GM18505 (cell line): ENCODE measurements at regions not wholly inside any gene's neighbourhood (a gene's known extent, or its start where the extent isn't known, plus 50 kb on each side); places are given as distances from the start of the nearest gene placed in this dataset.

Experiments used
- ATAC-seq: cut with Tn5 transposase; IDR thresholded peaks from one replicate; pipeline ENCODE4 v1.9.1; 2021; ENCODE audit not compliant: unreplicated experiment
- POLR2A ChIP-seq: IDR thresholded peaks from 4 replicates; pipeline ENCODE4 v1.6.1; 2011; ENCODE audit warnings: borderline replicate concordance; ENCODE audit not compliant: insufficient read depth, insufficient read length; ENCODE audit errors: extremely low read depth

DNA sequence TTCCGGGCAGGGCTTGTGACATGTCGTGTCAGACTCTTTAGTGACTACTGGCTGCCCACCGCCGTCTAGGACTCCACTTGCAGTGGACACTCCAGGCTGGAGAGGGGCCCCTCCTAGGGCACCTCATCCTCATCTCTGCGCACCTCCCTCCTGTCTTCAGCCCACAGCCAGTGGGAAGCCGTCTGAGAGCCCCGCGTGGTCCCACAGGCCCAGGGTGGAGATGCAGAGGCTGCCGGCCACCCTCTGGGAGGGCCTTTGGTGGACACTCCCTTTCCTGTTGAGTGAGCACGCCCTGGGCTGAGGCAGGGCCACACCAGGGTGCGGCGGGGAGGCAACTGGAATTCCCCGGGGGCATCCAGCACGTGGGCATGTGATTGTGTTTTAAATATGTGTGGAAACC is 80.5 kb downstream of the IRX2 start:
- ATAC-seq: no peak
- no peak for TF ChIP-seq POLR2A

DNA sequence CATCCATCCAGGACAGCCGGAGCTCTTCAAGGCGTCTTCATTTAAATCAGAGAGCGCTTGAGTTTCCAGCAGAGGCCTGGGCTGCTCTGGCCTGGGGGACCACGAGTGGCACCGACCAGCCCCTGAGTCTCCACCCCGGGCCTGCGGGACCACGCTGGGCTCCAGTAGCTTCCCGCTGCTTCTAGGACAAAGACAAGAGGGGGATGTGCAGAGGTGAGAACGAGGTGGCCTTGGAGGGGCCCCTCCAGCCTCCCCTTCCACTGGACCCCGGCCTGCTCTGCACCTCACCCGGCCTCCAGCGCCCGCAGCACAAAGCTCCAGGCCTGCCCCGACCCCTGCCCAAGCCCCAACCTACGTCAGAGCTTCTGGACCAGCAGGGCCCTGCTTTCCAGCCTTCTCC is 81.6 kb downstream of the IRX2 start:
- TF ChIP-seq POLR2A: no peak
- ATAC-seq: no peak

DNA sequence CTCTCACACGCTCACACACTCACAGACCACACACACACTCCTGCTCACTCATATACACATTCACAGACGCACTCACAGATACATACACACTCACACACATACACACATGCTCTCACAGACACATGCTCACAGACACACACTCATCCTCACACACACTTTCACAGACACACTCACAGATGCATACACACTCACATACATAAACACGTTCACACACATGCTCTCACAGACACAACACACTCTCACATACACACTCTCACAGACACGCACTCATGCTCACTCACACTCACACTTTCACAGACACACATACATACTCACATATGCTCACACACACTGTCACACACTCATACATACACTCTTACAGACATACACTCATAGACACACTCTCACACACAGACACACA is 82.2 kb downstream of the IRX2 start:
- ATAC-seq: no peak
- TF ChIP-seq POLR2A: no peak

DNA sequence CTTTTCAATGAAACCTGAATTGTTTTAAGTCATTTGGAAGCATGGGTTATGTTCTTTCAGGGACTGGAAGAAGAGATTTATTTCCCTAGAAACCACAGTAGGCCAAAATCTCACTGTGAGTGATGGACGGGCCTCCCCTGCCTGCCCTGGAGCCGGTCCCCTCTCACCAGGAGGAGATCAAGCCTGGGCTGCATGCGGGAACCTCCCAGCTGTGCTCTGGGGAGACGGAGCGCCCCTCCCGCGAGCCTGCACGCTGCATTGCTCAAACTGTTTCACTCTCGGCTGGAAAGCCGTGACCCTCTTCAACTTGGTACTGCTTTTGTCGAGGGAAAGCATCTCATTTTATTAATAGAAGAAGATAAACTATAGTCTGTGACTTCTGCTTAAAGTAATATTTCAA is 85.4 kb downstream of the IRX2 start:
- no peak for ATAC-seq
- TF ChIP-seq POLR2A: no peak

DNA sequence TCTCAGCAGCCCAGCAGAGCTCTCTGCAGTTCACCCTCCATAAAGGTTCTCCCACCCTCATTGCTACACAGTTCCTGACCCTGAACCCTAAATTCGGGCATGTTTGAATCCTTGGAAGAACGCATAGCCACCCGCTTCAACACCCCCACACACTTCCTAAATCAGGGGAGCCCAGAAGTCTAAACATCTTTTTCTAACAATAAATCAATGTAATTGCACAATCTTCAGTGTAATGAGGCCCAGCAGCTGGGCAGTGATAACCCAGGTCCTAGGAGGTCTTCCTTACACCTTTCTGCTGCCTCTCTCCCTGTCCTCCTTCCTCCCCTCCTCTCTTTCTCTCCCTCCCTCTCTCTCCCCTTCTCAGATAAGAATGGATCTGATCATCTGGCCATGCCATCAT is 88.0 kb downstream of the IRX2 start:
- ATAC-seq: no peak
- TF ChIP-seq POLR2A: no peak

DNA sequence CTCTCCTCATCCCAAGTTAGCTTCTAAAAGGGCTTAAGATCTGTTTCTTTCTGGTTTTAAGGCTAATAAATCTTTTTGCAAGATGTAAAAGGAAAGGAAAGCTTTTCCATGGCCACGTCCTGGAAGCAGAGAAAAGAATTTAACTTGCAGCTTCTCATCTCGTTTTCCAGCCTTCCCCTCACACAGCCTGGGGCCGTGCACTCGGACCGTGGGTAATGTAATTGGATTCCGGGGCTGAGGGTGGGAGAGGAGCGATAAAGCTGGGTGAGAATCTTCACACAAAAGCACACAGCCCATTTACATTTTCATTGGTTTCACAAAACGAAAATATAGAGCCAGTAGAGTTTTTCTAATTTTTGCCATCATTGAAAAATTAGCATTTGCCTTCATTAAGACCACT is 91.2 kb downstream of the IRX2 start:
- TF ChIP-seq POLR2A: no peak
- ATAC-seq: no peak

DNA sequence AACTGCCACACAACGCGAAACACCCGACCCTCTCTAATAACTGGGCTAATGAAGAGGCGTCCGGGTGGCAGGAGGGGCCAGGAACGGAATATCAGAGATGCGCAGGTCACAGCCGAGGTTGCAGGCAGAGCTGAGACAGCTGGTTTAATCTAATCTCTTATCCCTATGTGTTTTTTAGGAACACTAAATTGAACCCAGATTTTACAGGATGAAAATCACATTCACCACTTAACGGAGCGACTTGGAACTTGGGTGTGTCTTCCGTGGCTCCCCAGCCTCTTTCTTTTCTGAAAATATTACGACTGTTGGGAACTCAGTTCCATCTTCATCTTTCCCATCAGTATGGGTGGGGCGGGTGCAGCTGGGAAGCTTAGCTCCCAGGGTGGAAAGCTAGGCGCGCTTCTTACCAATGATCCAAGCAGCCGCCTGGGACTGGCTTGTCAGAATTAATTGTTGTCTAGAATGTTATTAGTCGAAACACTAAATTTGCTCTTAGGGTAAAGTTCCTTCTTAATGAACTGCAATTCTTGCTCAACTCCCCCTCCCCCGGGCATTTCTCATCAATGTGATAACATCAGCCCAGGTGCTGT is 92.5 kb downstream of the IRX2 start:
- ATAC-seq: no peak

DNA sequence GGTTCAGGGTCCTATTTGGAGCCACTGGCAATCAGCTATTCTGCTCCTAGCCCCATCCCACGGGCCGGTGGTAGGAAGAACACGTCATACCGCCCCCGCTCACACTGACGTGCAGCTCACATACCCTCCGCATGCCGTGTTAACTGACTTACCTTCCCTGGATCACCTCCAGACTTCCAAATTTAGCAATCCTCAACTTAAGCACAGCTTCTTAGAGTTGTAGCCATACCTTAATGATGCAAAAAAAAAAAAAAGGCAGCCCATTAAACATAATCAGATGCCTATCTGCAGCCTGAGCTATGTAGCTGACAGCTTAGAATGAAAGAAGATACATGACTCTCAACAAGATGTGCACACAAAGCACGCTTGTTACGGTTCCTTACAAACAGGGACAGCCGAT is 93.0 kb downstream of the IRX2 start:
- no peak for ATAC-seq
- no peak for TF ChIP-seq POLR2A

More for the DNA sequence above, 92.5 kb downstream of the IRX2 start:
- no peak for TF ChIP-seq POLR2A

DNA sequence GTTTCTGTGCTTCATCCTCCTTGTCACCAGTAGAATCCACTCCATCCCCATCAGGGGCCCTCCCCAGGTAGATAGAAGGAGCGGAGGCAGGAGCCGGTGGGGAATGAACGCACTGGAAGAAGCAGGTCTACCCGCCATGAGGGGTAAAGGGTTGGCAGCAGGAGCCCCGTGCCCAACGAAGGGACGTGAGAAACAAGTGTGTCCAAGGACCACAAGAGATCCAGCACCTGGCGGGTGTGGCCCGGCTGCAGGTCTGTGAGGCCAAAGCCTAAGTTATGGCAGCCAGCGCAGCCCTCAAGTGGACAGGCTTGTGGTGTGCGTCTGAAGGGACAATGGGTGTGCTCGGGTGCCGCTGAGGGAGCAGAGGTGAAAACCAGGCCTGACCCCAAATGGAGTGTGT is 94.3 kb downstream of the IRX2 start:
- no peak for ATAC-seq
- TF ChIP-seq POLR2A: no peak

DNA sequence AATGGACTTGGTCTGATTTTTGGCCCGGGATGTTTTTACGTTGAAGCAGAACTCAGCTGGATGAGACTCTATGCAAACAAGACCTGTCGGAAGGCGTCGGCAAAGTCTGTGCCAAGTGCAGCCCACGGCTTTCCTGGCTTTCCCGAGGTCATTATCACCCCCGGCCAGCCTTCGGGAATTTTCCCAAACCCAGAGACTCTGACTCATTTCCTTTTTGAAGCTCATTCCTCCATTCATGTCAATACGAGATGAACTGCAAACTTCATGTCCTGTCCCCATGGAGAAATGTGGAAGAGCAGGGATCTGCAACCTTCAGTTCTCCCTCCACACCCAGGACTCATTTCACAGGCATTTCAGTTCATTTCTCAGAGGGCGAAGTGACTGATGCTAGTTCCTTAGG is 95.3 kb downstream of the IRX2 start:
- no peak for TF ChIP-seq POLR2A
- ATAC-seq: no peak

DNA sequence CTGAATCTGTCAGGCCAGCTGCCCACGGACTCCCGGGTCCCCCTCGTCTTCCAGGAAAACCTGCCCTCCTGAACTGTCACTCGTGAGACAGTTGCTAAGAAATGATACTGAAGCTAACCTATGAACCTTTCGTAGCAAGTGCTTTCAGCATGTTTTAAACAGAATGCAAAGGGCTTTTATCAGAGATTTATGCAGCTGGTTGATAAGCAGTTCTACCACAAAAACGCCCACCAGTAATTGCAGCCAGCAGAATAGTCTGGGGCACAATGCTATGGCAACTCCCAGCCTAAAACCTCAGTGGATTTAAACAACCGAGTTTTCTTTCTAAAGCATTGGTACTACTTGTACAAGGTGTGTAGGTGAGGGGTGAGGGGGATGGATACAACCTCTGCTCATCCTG is 97.5 kb downstream of the IRX2 start:
- no peak for ATAC-seq
- no peak for TF ChIP-seq POLR2A

DNA sequence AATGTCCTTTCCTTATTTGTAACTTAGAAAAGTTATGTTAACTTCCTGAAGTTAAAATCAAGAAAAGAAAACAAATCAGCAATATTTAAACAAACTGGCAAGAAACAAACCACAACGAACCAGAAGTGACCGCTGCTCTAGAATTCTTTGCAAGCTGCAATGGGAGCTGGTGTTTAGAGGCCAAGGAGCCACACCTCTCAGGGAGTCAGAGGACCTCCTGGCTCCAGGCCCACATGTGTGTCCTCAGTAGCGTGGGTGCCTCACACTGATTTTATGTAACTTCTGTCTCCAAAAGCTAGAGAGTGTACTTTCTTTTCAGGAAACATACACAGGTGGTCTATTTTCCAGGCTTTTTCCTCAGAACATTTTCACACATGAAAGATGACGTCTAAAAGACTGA is 100.4 kb downstream of the IRX2 start:
- ATAC-seq: no peak
- TF ChIP-seq POLR2A: no peak

DNA sequence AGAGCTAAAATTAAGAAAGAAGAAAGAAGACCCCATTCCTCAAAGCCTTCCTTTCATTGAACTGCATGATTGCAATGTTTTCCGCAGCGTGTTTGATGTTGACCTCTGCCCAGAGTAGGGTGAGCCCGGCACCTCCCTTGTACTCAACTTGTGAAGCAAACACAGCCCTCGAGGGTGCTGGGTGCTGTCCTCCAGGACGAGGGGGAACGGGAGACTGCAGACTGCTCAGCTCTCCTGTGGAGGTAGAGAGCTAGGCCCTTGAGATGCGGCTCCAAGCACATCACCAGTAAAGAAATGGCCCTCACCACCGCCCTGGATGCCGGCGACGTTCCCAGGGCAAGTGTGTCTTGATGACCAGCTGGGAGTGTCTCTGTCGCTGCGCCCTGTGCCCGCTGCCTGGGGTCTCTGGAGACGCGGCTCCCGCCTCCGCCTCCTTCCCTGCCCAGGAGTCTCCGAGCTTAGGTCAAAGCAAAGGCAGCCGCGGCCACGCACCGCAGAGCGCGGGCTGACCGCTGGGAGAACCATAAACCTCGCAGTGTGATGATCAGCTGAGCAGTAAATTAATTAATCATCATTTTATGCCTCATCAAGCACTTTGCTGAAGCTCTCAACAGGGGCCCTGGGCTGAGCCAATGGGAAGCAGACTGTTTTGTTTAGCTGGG is 108.7 kb downstream of the IRX2 start:
- ATAC-seq: no peak
- TF ChIP-seq POLR2A: no peak

DNA sequence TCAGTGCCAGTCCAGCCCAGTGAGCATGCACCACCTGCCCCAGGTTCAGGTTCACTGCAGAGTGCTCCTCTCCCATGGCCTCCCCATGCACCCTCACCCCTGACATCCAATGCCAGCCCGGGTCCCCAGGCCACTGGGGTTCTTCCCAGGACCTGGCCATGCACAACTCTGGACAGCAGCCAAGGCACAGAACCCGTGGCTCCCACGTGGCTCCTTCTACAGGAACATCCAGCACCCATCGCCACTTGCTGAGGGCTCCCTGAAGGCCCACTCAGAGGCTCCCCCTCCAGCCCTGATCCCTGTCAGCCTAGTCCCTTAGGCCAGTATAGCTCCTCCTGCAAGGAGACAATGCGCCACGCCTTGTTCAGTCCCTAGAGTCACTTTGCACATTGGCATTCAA is 110.8 kb downstream of the IRX2 start:
- ATAC-seq: no peak
- TF ChIP-seq POLR2A: no peak

DNA sequence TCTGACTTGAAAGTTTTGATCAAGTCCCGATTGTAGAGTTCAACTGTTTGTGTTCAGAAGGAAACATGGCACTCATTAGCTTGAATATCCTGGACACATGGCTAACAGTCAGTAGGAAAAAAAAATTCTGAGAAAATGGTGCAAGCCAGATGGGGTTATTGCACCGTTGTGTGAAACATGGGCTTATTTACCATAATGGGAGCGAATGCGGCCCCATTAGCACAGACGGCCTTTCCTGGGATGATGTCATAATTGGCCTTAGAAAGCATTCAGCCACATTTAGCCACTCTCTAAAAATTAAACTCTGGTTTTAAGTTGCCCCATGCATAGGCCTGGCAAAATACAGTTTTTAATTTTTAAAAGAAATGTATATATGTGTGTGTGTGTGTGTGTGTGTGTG is 112.1 kb downstream of the IRX2 start:
- TF ChIP-seq POLR2A: no peak
- no peak for ATAC-seq
